CD1c-positive myeloid dendritic cell (primary cell): ENCODE measurements at regions not wholly inside any gene's neighbourhood (a gene's known extent, or its start where the extent isn't known, plus 50 kb on each side); places are given as distances from the start of the nearest gene placed in this dataset.
"Not testable (repeated sequence)": the region's sequence is repeated elsewhere in the genome, so short reads cannot be mapped to it uniquely, and the experiment has no call there.

Experiments
- DNase-seq: peaks from one replicate; pipeline ENCODE4 v3.0.0-alpha.2; 2016; ENCODE audit errors: extremely low spot score

DNA sequence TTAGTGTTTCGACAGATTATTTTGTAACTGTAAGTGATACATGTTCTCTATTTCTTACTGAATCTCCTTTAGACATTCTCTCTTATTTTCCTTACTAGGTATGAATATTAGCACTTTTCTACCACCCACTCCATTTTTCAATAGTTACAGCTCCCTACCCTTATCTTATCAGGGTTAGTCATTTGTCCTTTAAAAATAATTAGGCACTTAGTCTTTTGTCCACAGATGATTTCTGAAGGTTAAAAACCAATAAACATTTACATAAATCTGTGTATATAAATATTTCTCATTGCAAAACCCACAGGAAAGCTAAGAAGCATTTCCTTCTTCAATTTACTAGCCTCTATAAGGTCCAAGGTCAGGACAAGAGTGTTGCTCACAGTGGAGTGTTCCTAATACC lies 624.1 kb upstream of the MIR17HG start:
- no peak for DNase-seq

GRCh38 chr13:90726375-90726774 lies 621.1 kb upstream of the MIR17HG start:
- no peak for DNase-seq

- no peak for DNase-seq
Observed at GRCh38 chr13:90732049-90732448, 615.4 kb upstream of the MIR17HG start.

GRCh38 chr13:90734497-90734896 lies 613.0 kb upstream of the MIR17HG start:
- not testable (repeated sequence) for DNase-seq

DNA sequence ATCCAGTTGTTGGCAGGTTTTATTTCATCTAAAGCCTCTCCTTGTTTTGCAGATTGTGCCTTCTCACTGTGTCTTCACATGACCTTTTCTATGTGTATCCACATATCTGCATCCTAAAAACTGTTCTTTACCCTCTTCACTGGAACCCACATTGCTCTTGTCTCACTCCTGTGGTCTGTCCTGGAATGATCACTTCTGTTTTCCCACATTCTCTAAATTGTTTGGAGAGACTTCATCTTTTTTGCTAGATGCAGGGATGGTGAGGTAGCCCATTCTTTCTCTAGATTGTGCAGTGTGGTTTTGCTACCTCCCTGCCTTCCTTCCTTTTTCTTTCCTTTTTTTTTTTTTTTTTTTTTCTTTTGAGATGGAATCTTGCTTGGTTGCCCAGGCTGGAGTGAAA lies 608.6 kb upstream of the MIR17HG start:
- DNase-seq = no peak

DNA sequence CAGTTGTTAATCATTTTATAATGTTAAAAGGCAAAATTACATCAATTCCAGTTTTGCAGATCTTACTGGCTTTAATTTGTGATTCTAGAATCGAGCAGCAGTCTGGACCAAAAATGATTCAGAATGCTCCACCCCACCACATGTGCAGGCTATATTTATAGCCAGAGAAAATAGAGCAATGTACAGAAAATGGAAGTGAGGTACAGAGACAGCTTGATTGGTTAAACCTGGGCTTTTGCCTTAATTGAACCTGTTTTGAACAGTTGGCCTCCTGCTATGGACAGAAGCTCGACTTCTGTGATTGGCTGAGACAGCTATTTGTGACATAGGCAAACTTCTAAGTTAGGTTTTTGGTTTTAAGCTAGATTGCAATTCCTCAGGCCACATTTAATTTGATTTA lies 607.4 kb upstream of the MIR17HG start:
- no peak for DNase-seq

DNA sequence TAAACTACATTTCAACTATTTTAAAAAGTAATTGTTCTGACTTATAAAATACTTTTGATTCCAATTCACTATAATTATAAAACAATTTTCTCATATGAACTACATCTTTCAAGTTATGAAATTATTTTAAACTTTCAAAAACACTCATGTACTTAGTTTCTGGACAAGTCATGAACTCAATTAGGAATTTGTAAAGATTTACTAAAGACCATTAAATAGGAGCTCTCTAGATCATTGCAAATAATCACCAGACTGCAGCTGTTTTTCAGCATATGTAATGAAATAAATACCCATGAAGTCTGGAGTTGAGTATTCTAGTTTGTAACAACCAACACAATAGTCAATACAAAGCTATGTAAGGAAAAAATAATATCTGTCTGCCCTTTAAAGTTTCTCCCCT lies 605.1 kb upstream of the MIR17HG start:
- DNase-seq = no peak

DNA sequence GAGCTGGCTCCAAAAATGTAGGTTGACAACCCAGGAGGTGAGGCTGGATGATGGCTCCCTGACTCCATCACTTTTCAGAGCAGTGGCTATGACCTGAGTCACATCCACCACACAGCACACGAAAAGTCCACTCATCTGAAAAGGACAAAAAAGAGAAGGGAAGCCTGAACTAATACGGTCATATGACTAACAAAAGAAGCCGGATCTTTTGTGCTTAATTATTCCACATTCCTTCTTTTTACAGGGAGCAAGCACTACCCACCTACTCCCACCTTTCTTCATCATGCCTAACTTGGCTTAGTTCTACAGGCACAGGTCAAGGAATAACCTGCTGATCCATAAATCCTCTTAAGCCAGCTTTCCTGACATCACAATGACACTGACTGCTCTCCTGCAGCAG lies 601.3 kb upstream of the MIR17HG start:
- no peak for DNase-seq

DNA sequence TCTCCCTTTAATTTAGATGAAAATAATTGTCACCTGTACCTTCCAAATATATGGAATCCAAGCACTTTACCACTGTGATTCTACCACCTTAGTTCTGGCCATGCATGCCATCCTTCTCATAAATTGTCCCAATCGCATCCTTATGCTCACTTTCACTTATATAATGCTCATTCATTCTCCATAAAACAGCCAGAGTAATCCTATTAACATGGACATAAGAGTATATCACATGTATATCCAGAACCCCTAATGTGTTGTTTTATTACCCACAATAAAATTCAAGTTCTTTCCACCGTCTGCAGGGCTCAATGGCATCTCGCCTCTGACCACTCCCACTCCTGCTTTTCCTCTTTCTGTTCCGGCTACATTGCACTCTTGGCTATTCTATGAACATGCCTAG lies 597.5 kb upstream of the MIR17HG start:
- DNase-seq = no peak

DNA sequence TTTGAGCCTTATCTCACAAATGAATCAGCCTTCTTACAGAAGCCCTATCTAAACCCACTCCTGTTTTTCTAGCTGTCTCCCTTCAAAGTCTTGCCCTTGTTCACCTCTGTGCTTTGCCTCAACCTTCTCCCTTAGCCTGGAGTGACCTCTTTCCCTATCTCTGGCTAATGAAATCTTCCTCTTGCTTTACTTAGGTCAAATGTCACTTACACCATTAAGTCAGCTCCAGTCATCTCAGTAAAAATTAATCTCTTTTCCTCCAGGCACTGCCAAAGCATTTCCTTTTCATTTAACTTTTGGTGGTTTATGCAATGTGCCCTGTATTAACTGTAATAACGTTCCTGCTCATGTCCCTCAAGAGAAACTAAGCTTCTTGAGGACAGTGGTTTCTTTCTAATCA lies 596.5 kb upstream of the MIR17HG start:
- no peak for DNase-seq

GRCh38 chr13:90752070-90752469 lies 595.4 kb upstream of the MIR17HG start:
- no peak for DNase-seq

DNA sequence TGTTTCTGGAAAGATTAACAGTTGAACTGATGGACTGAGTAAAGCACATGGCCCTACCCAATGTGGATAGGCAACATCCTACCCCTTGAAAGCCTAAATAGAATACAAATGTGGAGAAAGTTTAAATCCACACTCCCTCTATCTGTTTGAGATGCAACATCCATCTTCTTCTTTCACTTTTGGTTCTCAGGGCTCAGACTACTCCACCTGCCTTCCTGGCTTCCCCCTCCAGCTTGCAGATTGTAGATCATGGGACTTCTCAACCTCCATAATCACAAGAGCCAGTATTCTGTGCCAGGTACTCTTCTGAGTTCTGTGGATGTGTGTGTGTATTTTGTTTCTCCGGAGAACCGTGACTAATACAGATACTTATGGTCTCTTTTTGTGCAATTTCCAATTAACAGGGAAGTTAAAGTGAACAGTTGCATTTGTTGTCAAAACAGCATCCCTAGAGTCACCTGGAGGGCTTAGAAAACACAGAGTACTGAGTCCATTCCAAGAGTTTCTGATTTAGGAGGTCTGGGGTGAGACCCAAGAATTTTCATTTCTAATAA lies 590.3 kb upstream of the MIR17HG start:
- DNase-seq = no peak

GRCh38 chr13:90760639-90761038 lies 586.8 kb upstream of the MIR17HG start:
- DNase-seq = no peak

GRCh38 chr13:90763476-90764150 lies 583.9 kb upstream of the MIR17HG start:
- no peak for DNase-seq

- DNase-seq = no peak
Observed at GRCh38 chr13:90766386-90766902, 581.0 kb upstream of the MIR17HG start.

- peak; percentile 71 for DNase-seq
Observed at GRCh38 chr13:90768116-90768515, 579.4 kb upstream of the MIR17HG start.

DNA sequence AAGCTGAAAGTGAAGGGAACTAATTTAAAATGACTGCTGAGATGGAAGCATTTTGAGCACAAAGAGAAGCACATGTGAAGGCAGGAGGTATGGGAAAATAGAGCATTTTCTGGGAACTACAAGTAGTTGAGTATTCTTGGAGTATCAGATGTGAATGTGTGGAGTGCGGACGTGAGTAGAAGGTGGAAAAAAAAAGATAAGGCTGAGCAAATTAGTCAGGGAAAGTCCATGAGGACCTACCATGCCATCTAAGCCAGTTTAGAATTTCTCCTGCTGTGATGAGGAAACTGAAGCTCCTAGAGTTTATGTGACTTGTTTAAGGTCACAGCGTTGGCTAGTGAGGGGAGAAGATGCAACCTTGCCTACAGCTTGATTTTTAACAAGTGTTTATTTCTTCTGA lies 578.1 kb upstream of the MIR17HG start:
- DNase-seq = no peak

GRCh38 chr13:90770334-90770733 lies 577.2 kb upstream of the MIR17HG start:
- no peak for DNase-seq

DNA sequence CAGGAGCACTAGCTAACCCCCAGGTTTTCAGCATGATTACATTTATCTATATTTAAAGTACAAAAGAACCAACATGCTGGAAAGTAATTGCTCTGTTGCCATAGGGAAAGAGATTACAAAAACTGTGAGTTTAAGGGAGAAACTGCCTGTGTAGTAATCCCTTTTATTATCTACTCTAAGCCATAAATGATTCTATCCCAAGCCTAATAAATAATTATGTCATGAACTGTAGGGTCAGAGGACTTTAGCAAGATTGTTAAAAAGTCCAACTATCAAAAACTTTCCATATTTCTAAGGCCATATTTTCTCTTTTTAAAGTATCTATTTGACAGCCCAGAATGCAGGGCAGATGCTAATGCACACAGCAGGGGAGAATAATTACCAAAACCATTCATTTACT lies 573.8 kb upstream of the MIR17HG start:
- DNase-seq = no peak

DNA sequence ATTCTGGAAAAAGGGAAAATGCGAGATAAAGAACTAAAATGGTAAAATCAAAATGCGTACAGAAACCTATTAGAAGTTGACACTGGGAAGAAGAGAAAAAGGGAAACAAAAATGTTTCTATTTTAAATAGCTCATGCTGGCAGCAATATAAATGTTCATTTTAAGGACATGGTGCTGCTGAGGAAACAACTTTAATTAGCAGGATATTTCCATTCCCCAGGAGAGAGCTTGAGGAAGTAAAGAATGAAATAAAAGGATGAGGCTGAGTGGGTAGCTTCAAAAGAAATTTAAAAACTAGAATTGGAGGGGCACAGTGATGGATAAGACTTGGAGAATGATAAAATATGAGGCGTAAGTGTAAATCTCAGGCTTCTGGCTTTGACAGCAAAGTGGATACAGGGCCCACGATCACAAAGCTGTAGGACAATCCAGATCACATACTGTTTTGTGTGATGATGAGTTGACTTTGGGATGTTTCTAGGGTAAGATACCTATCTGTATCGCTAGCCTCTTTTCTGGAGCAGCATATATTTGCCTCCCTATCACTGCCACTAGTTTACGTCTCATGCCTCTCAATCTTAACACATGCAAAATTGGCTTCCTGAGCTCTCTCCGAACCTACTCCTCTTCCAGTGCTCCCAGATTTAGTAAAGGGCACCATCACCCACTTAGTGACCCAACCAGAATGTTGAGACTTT lies 571.3 kb upstream of the MIR17HG start:
- DNase-seq = no peak

- DNase-seq = no peak
Observed at GRCh38 chr13:90783273-90783672, 564.2 kb upstream of the MIR17HG start.

DNA sequence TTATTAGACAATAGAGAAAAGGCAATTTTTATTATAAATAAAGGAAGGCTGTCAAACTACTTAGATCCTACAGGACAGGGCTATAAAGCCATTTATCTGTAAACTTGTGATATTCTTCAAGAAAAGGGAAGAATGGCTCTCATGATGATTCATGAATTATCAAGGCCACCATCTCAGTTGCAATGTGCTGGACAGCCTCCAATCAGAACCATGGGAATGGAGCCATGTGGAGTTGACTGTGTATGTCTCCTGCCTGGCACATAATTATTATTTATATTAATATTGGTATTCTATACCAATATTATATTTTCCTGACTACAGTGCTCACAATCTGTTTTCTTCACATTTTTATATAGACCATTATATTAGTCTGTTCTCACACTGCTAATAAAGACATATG lies 560.5 kb upstream of the MIR17HG start:
- DNase-seq = no peak

DNA sequence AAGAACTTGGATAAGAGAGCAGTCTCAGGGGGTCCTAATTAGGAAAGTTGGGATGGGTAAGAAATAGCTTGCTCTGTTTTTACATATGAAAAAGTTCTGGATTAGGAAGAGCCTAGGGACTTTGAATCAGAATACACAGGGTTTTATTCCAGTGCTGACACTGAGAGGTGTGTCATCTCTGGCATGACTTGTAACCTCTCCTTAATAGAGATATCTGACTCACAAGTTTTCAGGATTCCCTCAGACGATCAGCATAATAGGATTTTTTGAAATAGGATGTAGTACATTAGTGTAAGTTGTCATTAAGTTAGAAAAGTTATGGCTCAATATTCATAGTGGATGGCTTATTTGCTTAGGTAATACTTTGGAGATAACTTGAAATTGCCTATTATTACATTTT lies 555.2 kb upstream of the MIR17HG start:
- DNase-seq = no peak
